GM23338 (cell line): ENCODE measurements at regions not wholly inside any gene's neighbourhood (a gene's known extent, or its start where the extent isn't known, plus 50 kb on each side); places are given as distances from the start of the nearest gene placed in this dataset.

Experiments used
- ATAC-seq: fragments of 200-7000 bp; cut with Tn5 transposase; 3 replicates; pipeline ENCODE4 v1.9.1; 2020
- DNase-seq: peaks from one replicate; pipeline ENCODE4 v3.0.0-alpha.2; 2015; ENCODE audit warnings: low spot score
- H2AFZ ChIP-seq: fragments of 200-600 bp; sonication (generic); 2 replicates; pipeline ENCODE4 v1.8.0; 2016; ENCODE audit warnings: antibody characterized with exemption, mild to moderate bottlenecking, moderate library complexity
- H3F3A ChIP-seq: fragments of 200-600 bp; sonication (generic); replicated peaks from 2 replicates; pipeline ENCODE4 v1.8.0; 2017; ENCODE audit warnings: antibody characterized with exemption, mixed run types, low read depth
- H3K27ac ChIP-seq: fragments of 200-600 bp; sonication (generic); 2 replicates; pipeline ENCODE4 v1.6.1; 2016; ENCODE audit warnings: low read depth
- H3K27me3 ChIP-seq: fragments of 200-600 bp; sonication (generic); 2 replicates; pipeline ENCODE4 v1.8.0; 2016; ENCODE audit warnings: mild to moderate bottlenecking, mixed run types, moderate library complexity; ENCODE audit not compliant: insufficient read depth
- H3K36me3 ChIP-seq: fragments of 200-600 bp; sonication (generic); 2 replicates; pipeline ENCODE4 v1.8.0; 2016; ENCODE audit warnings: mild to moderate bottlenecking; ENCODE audit not compliant: insufficient read depth
- H3K4me1 ChIP-seq: fragments of 200-600 bp; sonication (generic); 2 replicates; pipeline ENCODE4 v1.8.0; 2016; ENCODE audit warnings: mild to moderate bottlenecking, moderate library complexity; ENCODE audit not compliant: insufficient read depth
- H3K4me2 ChIP-seq: fragments of 200-600 bp; sonication (generic); 2 replicates; pipeline ENCODE4 v1.7.1; 2017; ENCODE audit warnings: mixed run types
- H3K4me3 ChIP-seq: fragments of 200-600 bp; sonication (generic); 2 replicates; pipeline ENCODE4 v1.6.1; 2016; ENCODE audit warnings: mixed run types
- H3K79me2 ChIP-seq: fragments of 200-600 bp; sonication (generic); replicated peaks from 2 replicates; pipeline ENCODE4 v1.8.0; 2017; ENCODE audit warnings: mild to moderate bottlenecking; ENCODE audit not compliant: insufficient read depth
- H3K9me2 ChIP-seq: fragments of 200-600 bp; sonication (generic); 2 replicates; pipeline ENCODE4 v1.8.0; 2017; ENCODE audit not compliant: insufficient read depth
- H4K20me1 ChIP-seq: fragments of 200-600 bp; sonication (generic); replicated peaks from 2 replicates; pipeline ENCODE4 v1.8.0; 2017; ENCODE audit warnings: mild to moderate bottlenecking; ENCODE audit not compliant: insufficient read depth
- H3K27ac Mint-ChIP-seq: 2 replicates; pipeline ENCODE4 v1.8.0; 2020; ENCODE audit warnings: inconsistent platforms, mild to moderate bottlenecking, moderate library complexity, mixed read lengths
- H3K27me3 Mint-ChIP-seq: 3 replicates; pipeline ENCODE4 v1.8.0; 2022; ENCODE audit warnings: low read depth, mild to moderate bottlenecking, moderate library complexity, mixed read lengths, inconsistent platforms; ENCODE audit not compliant: insufficient read depth, poor library complexity
- H3K36me3 Mint-ChIP-seq: 3 replicates; pipeline ENCODE4 v1.8.0; 2021; ENCODE audit warnings: low read depth, mild to moderate bottlenecking, inconsistent platforms, moderate library complexity, mixed read lengths
- H3K4me1 Mint-ChIP-seq: 3 replicates; pipeline ENCODE4 v1.8.0; 2020; ENCODE audit warnings: mild to moderate bottlenecking, inconsistent platforms, mixed read lengths
- H3K4me3 Mint-ChIP-seq: 3 replicates; pipeline ENCODE4 v1.8.0; 2021; ENCODE audit warnings: moderate library complexity, mild to moderate bottlenecking, inconsistent platforms, mixed read lengths
- H3K9me3 Mint-ChIP-seq: 3 replicates; pipeline ENCODE4 v1.8.0; 2020; ENCODE audit warnings: moderate library complexity, mild to moderate bottlenecking, inconsistent platforms, mixed read lengths
- CREB1 ChIP-seq: fragments of 250-450 bp; sonication (Bioruptor Pico); IDR thresholded peaks from 2 replicates; pipeline ENCODE4 v1.5.0; 2020; ENCODE audit warnings: low read depth, mild to moderate bottlenecking, moderate library complexity
- CTCF ChIP-seq, 2 experiments: fragments of 200-600 bp in 1 of 2; sonication (generic) in 1 of 2; conservative IDR thresholded peaks; 2 replicates each; pipeline versions ENCODE4 v1.5.1 to v1.6.1; 2016 to 2017; ENCODE audit warnings: antibody characterized with exemption in 2 of 2, low read depth in 2 of 2, mild to moderate bottlenecking in 2 of 2, moderate library complexity in 1 of 2
- ETS1 ChIP-seq: IDR thresholded peaks from 2 replicates; pipeline ENCODE4 v1.6.1; 2016; ENCODE audit warnings: antibody characterized with exemption
- EZH2 ChIP-seq: fragments of 200-600 bp; sonication (generic); IDR thresholded peaks from one replicate; pipeline ENCODE4 v1.8.0; 2017; ENCODE audit warnings: antibody characterized with exemption, mild to moderate bottlenecking, low read depth; ENCODE audit not compliant: unreplicated experiment
- JUNB ChIP-seq: IDR thresholded peaks from one replicate; pipeline ENCODE4 v1.6.1; 2016; ENCODE audit warnings: antibody characterized with exemption; ENCODE audit not compliant: unreplicated experiment
- NANOG ChIP-seq: IDR thresholded peaks from 2 replicates; pipeline ENCODE4 v1.6.1; 2016; ENCODE audit warnings: antibody characterized with exemption, borderline replicate concordance
- POLR2AphosphoS5 ChIP-seq: IDR thresholded peaks from 2 replicates; pipeline ENCODE4 v1.6.1; 2016; ENCODE audit warnings: antibody characterized with exemption, low read depth
- REST ChIP-seq: IDR thresholded peaks from one replicate; pipeline ENCODE4 v1.6.1; 2018; ENCODE audit warnings: antibody characterized with exemption; ENCODE audit not compliant: unreplicated experiment
- ZNF114 ChIP-seq: fragments of 250-450 bp; sonication (Bioruptor Pico); IDR thresholded peaks from 2 replicates; pipeline ENCODE4 v1.5.0; 2020; ENCODE audit warnings: mild to moderate bottlenecking, moderate library complexity
- ZNF462 ChIP-seq: fragments of 250-450 bp; sonication (Bioruptor Pico); IDR thresholded peaks from 2 replicates; pipeline ENCODE4 v1.5.0; 2020; ENCODE audit warnings: mild to moderate bottlenecking, moderate library complexity

GRCh38 chr11:91969486-91969885 is 255.1 kb upstream of the FAT3 start:
- H3F3A ChIP-seq: no peaks in the 10 kb centered on the region
- H3K27ac Mint-ChIP-seq: no peak overlapping the region
- no peak overlapping the region for H3K4me2 ChIP-seq
- no peaks in the 10 kb centered on the region for H3K27me3 Mint-ChIP-seq
- H3K9me3 Mint-ChIP-seq: no peaks in the 10 kb centered on the region
- no peaks in the 10 kb centered on the region for H3K79me2 ChIP-seq
- no peak overlapping the region for H3K27ac ChIP-seq
- ATAC-seq (no peak), DNase-seq (no peak)
- no peaks in the 10 kb centered on the region for H4K20me1 ChIP-seq
- no peak for TF ChIP-seq CTCF (conservative IDR thresholded peaks at IDR 0.05; ENCODE audit: low read depth in 2 of 2)
- H3K4me1 ChIP-seq: no peaks in the 10 kb centered on the region
- H2AFZ ChIP-seq: no peak overlapping the region
- no peak overlapping the region for H3K4me3 Mint-ChIP-seq
- H3K36me3 Mint-ChIP-seq: no peaks in the 10 kb centered on the region
- H3K4me1 Mint-ChIP-seq: peaks cover 3% of the 10 kb centered on the region; the same call in 1 of the 3 replicates
- no peaks in the 10 kb centered on the region for H3K9me2 ChIP-seq
- H3K36me3 ChIP-seq: no peaks in the 10 kb centered on the region
- H3K4me3 ChIP-seq: no peak overlapping the region
- no peaks in the 10 kb centered on the region for H3K27me3 ChIP-seq

- H2AFZ ChIP-seq: no peak overlapping the region
- H3K4me3 Mint-ChIP-seq: no peak overlapping the region
- H3K36me3 ChIP-seq: no peaks in the 10 kb centered on the region
- H3K79me2 ChIP-seq: no peaks in the 10 kb centered on the region
- H3F3A ChIP-seq: no peaks in the 10 kb centered on the region
- H3K27me3 ChIP-seq: no peaks in the 10 kb centered on the region
- no peak for DNase-seq
- no peak for ATAC-seq
- H3K9me2 ChIP-seq: no peaks in the 10 kb centered on the region
- H3K4me2 ChIP-seq: no peak overlapping the region
- H4K20me1 ChIP-seq: no peaks in the 10 kb centered on the region
- no peak overlapping the region for H3K27ac Mint-ChIP-seq
- H3K4me3 ChIP-seq: no peak overlapping the region
- H3K36me3 Mint-ChIP-seq: no peaks in the 10 kb centered on the region
- H3K27me3 Mint-ChIP-seq: no peaks in the 10 kb centered on the region
- H3K4me1 ChIP-seq: no peaks in the 10 kb centered on the region
- H3K4me1 Mint-ChIP-seq: peaks cover 3% of the 10 kb centered on the region; the same call in 1 of the 3 replicates
- no peaks in the 10 kb centered on the region for H3K9me3 Mint-ChIP-seq
- no peak overlapping the region for H3K27ac ChIP-seq
- no peak for TF ChIP-seq POLR2AphosphoS5
- TF ChIP-seq ZNF114 (CRISPR knock-in tag): no peak
- no peak for TF ChIP-seq ETS1
- no peak for TF ChIP-seq NANOG
- no peak for TF ChIP-seq ZNF462
- TF ChIP-seq JUNB: no peak
- TF ChIP-seq REST: no peak
- TF ChIP-seq CREB1 (CRISPR knock-in tag): no peak
- TF ChIP-seq EZH2: no peak
These were observed 256.9 kb upstream of the FAT3 start for GRCh38 chr11:91967691-91968045.
